Transverse colon (tissue), 4 donors: ENCODE measurements at regions not wholly inside any gene's neighbourhood (a gene's known extent, or its start where the extent isn't known, plus 50 kb on each side); places are given as distances from the start of the nearest gene placed in this dataset.

Experiments
- DNase-seq: peaks from one replicate; pipeline ENCODE4 v3.0.0-alpha.2; 2019
- H3K27ac ChIP-seq, 4 donors: fragments of 200-600 bp; sonication (generic); 2 replicates each; pipeline ENCODE4 v1.5.1; 2016 to 2018; ENCODE audit warnings: inconsistent platforms in 4 of 4
- H3K27me3 ChIP-seq: fragments of 200-600 bp; sonication (generic); 2 replicates; pipeline ENCODE4 v1.5.1; 2017; ENCODE audit warnings: inconsistent platforms
- H3K36me3 ChIP-seq, 4 donors: fragments of 200-600 bp; sonication (generic); 2 replicates each; pipeline ENCODE4 v1.5.1; 2017 to 2019; ENCODE audit warnings: inconsistent platforms in 4 of 4
- H3K4me1 ChIP-seq, 4 donors: fragments of 200-600 bp; sonication (generic); 2 replicates each; pipeline ENCODE4 v1.5.1; 2017 to 2020; ENCODE audit warnings: inconsistent platforms in 4 of 4
- H3K4me3 ChIP-seq, 4 donors: fragments of 200-600 bp; sonication (generic); 1 replicate in 1 of 4; 2 replicates in 3 of 4; pipeline versions ENCODE4 v1.5.1 to v1.6.1; 2017 to 2019; ENCODE audit warnings: inconsistent platforms in 4 of 4
- H3K9me3 ChIP-seq, 2 donors: fragments of 200-600 bp; sonication (generic); 2 replicates each; pipeline ENCODE4 v1.5.1; 2017 to 2019; ENCODE audit warnings: inconsistent platforms in 2 of 2
- CTCF ChIP-seq, 5 experiments: fragments of 200-600 bp in 3 of 5; fragments of 450-650 bp in 2 of 5; sonication (generic) in 3 of 5; IDR thresholded peaks; 1 replicate in 2 of 5; 2 replicates in 3 of 5; pipeline ENCODE4 v1.5.1; 2016 to 2017; ENCODE audit warnings: antibody characterized with exemption in 5 of 5, inconsistent platforms in 3 of 5, mild to moderate bottlenecking in 2 of 5, moderate library complexity in 1 of 5
- EP300 ChIP-seq: sonication (generic); formaldehyde crosslinking; IDR thresholded peaks from one replicate; pipeline ENCODE4 v1.6.1; 2017; ENCODE audit warnings: antibody characterized with exemption, low read depth
- POLR2A ChIP-seq: fragments of 450-650 bp; IDR thresholded peaks from one replicate; pipeline ENCODE4 v1.6.1; 2016; ENCODE audit warnings: antibody characterized with exemption, mild to moderate bottlenecking, moderate library complexity
- POLR2AphosphoS5 ChIP-seq, 3 donors: sonication (generic); formaldehyde crosslinking; IDR thresholded peaks; one replicate each; pipeline ENCODE4 v1.6.1; 2016; ENCODE audit warnings: antibody characterized with exemption in 3 of 3
- WGBS, 2 donors: methylation state at CpG; one replicate each; pipeline ENCODE4 v1.1.5; 2018; ENCODE audit warnings: low coverage in 1 of 2; 5-methylcytosine and 5-hydroxymethylcytosine counted together
- in situ Hi-C, 4 donors: fragments of 200-750 bp; cut with MboI; loops; one replicate each; pipeline versions ENCODE4 v1.15.0 to v1.15.1; 2017; ENCODE audit warnings: low sequenced_read_pairs in 3 of 4, low pct_ligation_motif_present in 1 of 4, low pct_unique_long_range_greater_than_20kb in 1 of 4
- intact Hi-C: fragments of 100-400 bp; cut with DNase I; formaldehyde crosslinking; loops from one replicate; pipeline ENCODE4 v1.15.1; 2023; ENCODE audit warnings: low total_unique reads

- H3K9me3 ChIP-seq, result no peaks in the 10 kb centered on the region
- DNase-seq, result no peak
- no peak for TF ChIP-seq POLR2A
- no peak for TF ChIP-seq CTCF (IDR thresholded peaks at IDR 0.05)
- TF ChIP-seq EP300, result no peak
- no peak for TF ChIP-seq POLR2AphosphoS5 (IDR thresholded peaks at IDR 0.05)
- no peak overlapping the region for H3K27ac ChIP-seq
- H3K36me3 ChIP-seq, result no peaks in the 10 kb centered on the region
- intact Hi-C loops, result no loop called here
- H3K4me3 ChIP-seq, result no peak overlapping the region
- in situ Hi-C loops, result no loop called here
- peaks cover 0 to 4% (median 0%) of the 10 kb centered on the region in 4 donors for H3K4me1 ChIP-seq
- 61 to 79% methylated on average over 4 to 5 of the region's 5 CpGs for WGBS, 2 donors
- H3K27me3 ChIP-seq, result no peaks in the 10 kb centered on the region
These were observed 463.1 kb downstream of the TBL1XR1 start for GRCh38 chr3:176734146-176734545.

DNA sequence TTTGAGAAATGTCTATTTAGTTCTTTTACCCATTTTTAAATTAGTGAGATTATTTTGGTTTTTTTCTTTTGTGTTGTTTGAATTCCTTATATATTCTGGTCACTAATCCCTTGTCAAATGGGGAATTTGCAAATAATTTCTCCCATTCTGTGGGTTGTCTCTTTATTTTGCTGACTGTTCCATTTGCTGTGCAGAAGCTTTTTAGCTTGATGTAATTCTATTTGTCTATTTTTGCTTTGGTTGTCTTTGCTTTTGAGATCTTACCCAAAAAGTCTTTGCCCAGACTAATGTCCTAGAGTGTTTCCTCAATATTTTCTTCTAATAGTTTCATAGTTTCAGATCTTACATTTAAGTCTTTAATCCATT, 472.9 kb downstream of the TBL1XR1 start:
- in situ Hi-C loops (no loop called here), intact Hi-C loops (no loop called here)
- Histone ChIP-seq H3K9me3 (no peaks in the 10 kb centered on the region), H3K27ac (no peak overlapping the region), H3K4me1 (no peaks in the 10 kb centered on the region), H3K4me3 (no peak overlapping the region), H3K36me3 (no peaks in the 10 kb centered on the region), H3K27me3 (no peaks in the 10 kb centered on the region)
- no peak for TF ChIP-seq POLR2AphosphoS5 (IDR thresholded peaks at IDR 0.05)
- TF ChIP-seq POLR2A, result no peak
- TF ChIP-seq CTCF (IDR thresholded peaks at IDR 0.05), result no peak
- TF ChIP-seq EP300, result no peak
- no peak for DNase-seq

GRCh38 chr3:176723758-176724393, 473.4 kb downstream of the TBL1XR1 start:
- no peak overlapping the region for H3K27ac ChIP-seq
- TF ChIP-seq EP300 (no peak), CTCF (IDR thresholded peaks at IDR 0.05) (no peak), POLR2AphosphoS5 (IDR thresholded peaks at IDR 0.05) (peak in 1 of 3 donors; percentile 22), POLR2A (no peak)
- intact Hi-C loops (no loop called here), in situ Hi-C loops (no loop called here)
- DNase-seq, result no peak
- H3K9me3 ChIP-seq, result no peaks in the 10 kb centered on the region
- H3K36me3 ChIP-seq, result no peaks in the 10 kb centered on the region
- no peaks in the 10 kb centered on the region for H3K4me1 ChIP-seq
- no peak overlapping the region for H3K4me3 ChIP-seq
- H3K27me3 ChIP-seq, result no peaks in the 10 kb centered on the region

DNA sequence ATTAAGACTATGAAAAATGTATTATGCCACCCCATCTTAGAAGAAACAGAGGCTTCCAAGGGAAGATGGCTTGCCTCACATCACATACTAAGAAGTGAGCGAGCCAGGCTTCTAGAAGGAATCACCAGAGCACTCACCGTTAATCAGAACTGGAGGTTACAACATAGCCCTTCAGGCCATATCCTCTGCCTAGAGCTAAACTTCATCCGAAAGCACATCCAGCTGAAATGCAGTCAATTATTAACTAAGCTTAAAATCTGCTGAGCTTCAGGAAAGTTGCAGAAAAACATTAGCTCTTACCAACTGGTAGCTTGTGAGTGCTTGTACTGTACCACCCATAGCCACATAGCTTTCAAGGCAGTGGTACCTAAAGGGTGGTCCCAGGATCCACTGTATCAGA, 483.2 kb downstream of the TBL1XR1 start:
- intact Hi-C loops, result no loop called here
- no peaks in the 10 kb centered on the region for H3K36me3 ChIP-seq
- TF ChIP-seq POLR2A, result no peak
- no peak for TF ChIP-seq CTCF (IDR thresholded peaks at IDR 0.05)
- TF ChIP-seq POLR2AphosphoS5 (IDR thresholded peaks at IDR 0.05), result no peak
- no peak for TF ChIP-seq EP300
- no peaks in the 10 kb centered on the region for H3K27me3 ChIP-seq
- in situ Hi-C loops, result no loop called here
- no peaks in the 10 kb centered on the region for H3K9me3 ChIP-seq
- H3K27ac ChIP-seq, result no peak overlapping the region
- no peak for DNase-seq
- 53 to 69% methylated on average over 3 of the region's 3 CpGs for WGBS, 2 donors
- no peak overlapping the region for H3K4me3 ChIP-seq
- H3K4me1 ChIP-seq, result no peaks in the 10 kb centered on the region
